NCI-H2196 treated with DMSO at 0.1 percent for 48 hours (cell line): ENCODE measurements at regions not wholly inside any gene's neighbourhood (a gene's known extent, or its start where the extent isn't known, plus 50 kb on each side); places are given as distances from the start of the nearest gene placed in this dataset.
A peak's percentile ranks its signal among the peaks of the same experiment; 100 is the strongest.

Experiments
- DNase-seq: peaks from one replicate; lab custom pipeline; 2025; ENCODE audit not compliant: unreplicated experiment; lab: John Stamatoyannopoulos, UW

GRCh38 chr3:106573605-106574004 lies 704.8 kb upstream of the CBLB start:
- DNase-seq, result no peak

- DNase-seq, result no peak
Measured at GRCh38 chr3:106575029-106575428, 706.2 kb upstream of the CBLB start.

- DNase-seq, result no peak
Measured at GRCh38 chr3:106577241-106577640, 708.4 kb upstream of the CBLB start.

GRCh38 chr3:106578911-106579310 lies 710.1 kb upstream of the CBLB start:
- no peak for DNase-seq

GRCh38 chr3:106582151-106582550 lies 713.3 kb upstream of the CBLB start:
- no peak for DNase-seq

GRCh38 chr3:106587551-106587950 lies 718.7 kb upstream of the CBLB start:
- DNase-seq, result no peak

- DNase-seq, result no peak
Measured at GRCh38 chr3:106588739-106589138, 719.9 kb upstream of the CBLB start.

GRCh38 chr3:106589311-106589942 lies 720.6 kb upstream of the CBLB start:
- no peak for DNase-seq

GRCh38 chr3:106590216-106590615 lies 721.4 kb upstream of the CBLB start:
- DNase-seq, result no peak

GRCh38 chr3:106593381-106593780 lies 724.6 kb upstream of the CBLB start:
- no peak for DNase-seq

- peak; percentile 66 for DNase-seq
Measured at GRCh38 chr3:106609666-106610301, 741.0 kb upstream of the CBLB start.

GRCh38 chr3:106610362-106610959 lies 741.6 kb upstream of the CBLB start:
- no peak for DNase-seq

- no peak for DNase-seq
Measured at GRCh38 chr3:106611116-106611515, 742.3 kb upstream of the CBLB start.

- DNase-seq, result no peak
Measured at GRCh38 chr3:106611841-106612240, 743.0 kb upstream of the CBLB start.

GRCh38 chr3:106616556-106616955 lies 747.7 kb upstream of the CBLB start:
- DNase-seq, result no peak

- no peak for DNase-seq
Measured at GRCh38 chr3:106617276-106617675, 748.5 kb upstream of the CBLB start.

- DNase-seq, result no peak
Measured at GRCh38 chr3:106620646-106621045, 751.8 kb upstream of the CBLB start.

GRCh38 chr3:106624154-106624553 lies 753.1 kb upstream of the CCDC54 start:
- no peak for DNase-seq

- DNase-seq, result no peak
Measured at GRCh38 chr3:106628407-106628806, 748.8 kb upstream of the CCDC54 start.

GRCh38 chr3:106629215-106629832 lies 747.9 kb upstream of the CCDC54 start:
- no peak for DNase-seq

GRCh38 chr3:106631373-106632108 lies 745.7 kb upstream of the CCDC54 start:
- DNase-seq, result no peak
